GM21529 (cell line): ENCODE measurements at regions not wholly inside any gene's neighbourhood (a gene's known extent, or its start where the extent isn't known, plus 50 kb on each side); places are given as distances from the start of the nearest gene placed in this dataset.

Experiments used
- ATAC-seq: cut with Tn5 transposase; IDR thresholded peaks from one replicate; pipeline ENCODE4 v1.9.1; 2021; ENCODE audit not compliant: unreplicated experiment

- no peak for ATAC-seq
Measured at GRCh38 chr13:105207572-105208293, 1327.7 kb downstream of the EFNB2 start.

- ATAC-seq, result peak; percentile 88
Measured at GRCh38 chr13:105202354-105202753, 1333.1 kb downstream of the EFNB2 start.

DNA sequence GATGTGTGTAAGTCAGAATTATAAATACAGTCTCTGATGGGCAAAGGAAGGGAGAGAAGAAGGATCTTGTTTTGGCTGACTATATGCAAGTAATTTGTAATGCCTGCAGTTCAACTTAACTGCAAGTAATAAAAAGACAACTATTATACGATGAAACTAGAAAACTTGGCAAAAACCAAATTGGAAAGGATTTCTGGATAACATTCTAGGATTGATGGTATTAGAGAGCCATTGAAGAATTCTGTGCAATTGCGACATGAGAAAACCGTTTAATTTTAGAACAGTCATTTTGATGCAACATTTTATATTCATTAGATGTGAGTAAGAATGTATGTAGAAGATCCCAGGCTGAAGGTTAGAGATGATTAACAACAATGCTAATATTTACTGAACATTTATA lies 1334.1 kb downstream of the EFNB2 start:
- ATAC-seq, result no peak

GRCh38 chr13:105200181-105200580 lies 1335.3 kb downstream of the EFNB2 start:
- ATAC-seq, result no peak

- ATAC-seq, result no peak
Measured at GRCh38 chr13:105196052-105196451, 1339.4 kb downstream of the EFNB2 start.

DNA sequence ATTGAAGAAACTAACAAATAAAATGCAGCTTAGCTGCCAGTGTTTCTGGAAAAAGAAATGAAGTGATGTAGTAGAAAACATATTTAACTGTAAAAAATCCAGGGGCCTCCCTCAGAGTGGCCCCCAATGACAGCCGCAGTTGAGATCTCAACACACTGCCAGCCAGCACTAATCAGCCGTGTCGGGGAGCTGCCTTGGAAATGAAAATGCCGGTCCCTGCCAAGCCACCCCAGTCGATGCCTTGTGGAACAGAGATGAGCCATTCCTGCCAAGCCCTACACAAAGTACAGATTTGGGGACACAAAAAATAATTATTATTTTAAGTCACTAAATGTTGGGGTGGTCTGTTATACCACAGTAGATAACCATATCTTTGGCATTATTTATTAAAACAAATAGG lies 1342.4 kb downstream of the EFNB2 start:
- ATAC-seq, result no peak

DNA sequence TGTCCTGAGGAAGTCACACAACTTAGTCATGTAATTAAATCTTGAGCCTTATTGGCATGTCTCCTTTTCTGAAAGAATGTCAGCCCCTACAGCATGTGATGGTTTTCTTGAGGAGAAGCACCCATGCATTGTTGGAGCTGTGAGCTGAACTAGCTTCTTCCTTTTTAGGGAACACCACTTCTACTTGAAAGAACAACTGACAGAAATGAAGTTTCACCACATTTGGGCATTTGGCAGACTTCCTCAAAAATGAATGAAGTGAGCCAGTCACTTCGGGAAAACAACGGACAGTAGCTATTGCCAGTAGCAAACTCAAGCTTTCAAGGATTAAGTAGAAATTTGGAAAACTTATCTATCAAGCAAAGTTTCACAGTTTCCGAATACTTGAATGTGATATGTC lies 1351.3 kb downstream of the EFNB2 start:
- ATAC-seq, result no peak

GRCh38 chr13:105177265-105177900 lies 1358.1 kb downstream of the EFNB2 start:
- ATAC-seq, result peak; percentile 69

- ATAC-seq, result no peak
Measured at GRCh38 chr13:105170438-105170837, 1365.0 kb downstream of the EFNB2 start.

GRCh38 chr13:105168295-105168694 lies 1367.2 kb downstream of the EFNB2 start:
- no peak for ATAC-seq

- ATAC-seq, result no peak
Measured at GRCh38 chr13:105167385-105167784, 1368.1 kb downstream of the EFNB2 start.

DNA sequence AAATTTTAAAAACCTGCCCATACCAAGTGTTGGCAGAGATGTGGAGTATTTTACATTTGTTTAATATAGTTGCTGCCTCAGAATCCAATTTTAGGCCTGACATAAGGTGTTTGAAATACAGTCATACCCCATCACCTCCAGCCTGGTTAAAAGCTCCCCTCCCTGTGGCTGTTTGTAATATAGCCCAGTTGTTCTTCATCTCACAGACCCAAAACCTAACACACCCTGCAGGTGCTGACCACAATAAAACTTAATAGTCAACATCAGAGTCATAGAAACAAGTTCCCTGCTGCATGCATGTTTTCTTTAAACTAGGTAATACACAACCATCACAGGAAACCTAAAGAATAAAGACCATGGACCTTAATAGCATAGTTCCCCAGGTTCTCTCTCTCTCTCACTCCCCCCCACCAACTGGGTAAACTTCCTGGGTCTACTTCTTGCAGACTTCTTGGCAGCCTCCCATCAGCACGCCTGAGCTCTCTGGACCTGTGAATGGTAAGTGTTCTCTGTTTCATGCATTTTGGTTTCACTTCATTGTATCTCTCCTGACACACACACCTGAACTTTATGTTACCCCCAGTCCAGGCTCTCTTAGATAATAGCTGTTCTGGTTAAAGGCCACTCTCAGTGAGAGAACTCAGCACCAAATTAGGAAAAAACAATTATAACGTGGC lies 1369.9 kb downstream of the EFNB2 start:
- ATAC-seq, result peak; percentile 94

DNA sequence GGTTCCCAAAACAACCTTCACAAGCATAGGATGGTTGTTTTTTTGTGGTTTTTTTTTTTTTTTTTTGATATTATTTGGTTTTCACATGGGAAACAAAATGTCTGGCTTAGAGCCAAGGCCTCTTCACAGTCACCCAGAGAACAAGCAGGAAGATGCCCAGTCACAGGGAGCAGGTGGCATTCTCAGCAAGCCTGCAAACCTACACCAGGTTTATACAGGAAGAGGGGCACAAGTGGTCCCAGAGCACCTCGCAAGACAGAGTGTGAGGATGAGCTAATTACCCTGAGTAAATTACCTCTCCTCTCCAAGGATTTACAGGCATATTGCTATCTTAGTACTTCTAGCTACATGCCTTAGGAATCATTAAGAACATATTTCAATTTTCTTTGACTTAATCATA lies 1375.6 kb downstream of the EFNB2 start:
- no peak for ATAC-seq

DNA sequence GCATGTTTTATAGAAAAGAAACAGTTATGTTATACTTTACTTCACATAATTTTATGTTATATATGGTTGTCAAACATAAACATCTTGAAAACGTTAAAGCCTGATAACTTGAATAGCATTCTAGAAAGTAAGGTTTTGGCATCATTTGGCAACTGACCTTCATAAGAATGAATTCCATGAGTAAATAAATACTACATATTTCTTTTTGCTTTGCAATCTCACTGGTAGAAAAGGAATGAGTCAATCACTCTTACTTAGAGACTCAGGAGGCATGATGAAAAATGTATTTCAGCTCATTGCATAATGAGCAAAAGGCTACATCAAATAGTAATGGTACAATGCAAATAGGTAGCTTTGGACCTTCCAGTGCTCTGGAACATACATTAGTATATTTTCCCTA lies 1381.9 kb downstream of the EFNB2 start:
- no peak for ATAC-seq

DNA sequence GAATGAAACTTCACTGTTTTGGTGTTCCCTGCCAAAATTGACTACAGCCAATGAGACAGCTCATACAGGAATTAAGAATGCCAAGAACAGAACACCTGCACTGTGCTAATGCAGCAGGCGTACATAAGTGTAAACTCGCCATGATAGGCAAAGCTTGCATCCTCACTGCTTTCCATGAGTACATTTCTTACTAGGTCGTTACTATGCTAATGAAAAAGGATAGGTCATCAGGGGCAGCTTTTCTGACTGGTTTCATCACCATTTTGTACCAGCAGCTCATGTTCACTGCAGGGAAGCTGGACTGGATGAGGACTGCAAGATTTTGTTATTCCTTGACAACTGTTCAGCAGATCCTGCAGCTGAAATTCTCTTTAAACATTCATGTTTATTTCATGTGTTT lies 1383.8 kb downstream of the EFNB2 start:
- no peak for ATAC-seq

GRCh38 chr13:105147461-105147860 lies 1388.0 kb downstream of the EFNB2 start:
- ATAC-seq, result no peak

- ATAC-seq, result no peak
Measured at GRCh38 chr13:105144936-105145335, 1390.5 kb downstream of the EFNB2 start.

DNA sequence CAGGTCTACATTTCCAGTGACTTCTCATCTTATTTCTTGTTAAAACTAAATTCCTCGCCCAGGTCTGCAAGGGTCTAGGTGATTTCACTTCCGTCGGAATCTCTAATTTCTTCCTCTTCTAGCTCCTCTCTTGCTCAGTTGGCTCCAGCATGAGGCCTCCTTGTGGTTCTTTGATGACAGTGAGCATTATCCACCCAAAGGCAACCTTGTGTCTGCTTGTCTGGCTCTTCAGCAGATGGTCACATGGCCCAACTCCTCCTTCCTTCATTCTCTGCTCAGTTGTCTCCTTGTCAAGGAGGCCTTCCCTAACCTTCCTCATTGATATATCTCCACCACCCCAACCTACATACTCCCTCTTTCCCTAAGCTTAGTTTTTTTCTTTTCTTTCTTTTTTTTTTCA lies 1391.4 kb downstream of the EFNB2 start:
- no peak for ATAC-seq

- no peak for ATAC-seq
Measured at GRCh38 chr13:105142556-105142955, 1392.9 kb downstream of the EFNB2 start.

DNA sequence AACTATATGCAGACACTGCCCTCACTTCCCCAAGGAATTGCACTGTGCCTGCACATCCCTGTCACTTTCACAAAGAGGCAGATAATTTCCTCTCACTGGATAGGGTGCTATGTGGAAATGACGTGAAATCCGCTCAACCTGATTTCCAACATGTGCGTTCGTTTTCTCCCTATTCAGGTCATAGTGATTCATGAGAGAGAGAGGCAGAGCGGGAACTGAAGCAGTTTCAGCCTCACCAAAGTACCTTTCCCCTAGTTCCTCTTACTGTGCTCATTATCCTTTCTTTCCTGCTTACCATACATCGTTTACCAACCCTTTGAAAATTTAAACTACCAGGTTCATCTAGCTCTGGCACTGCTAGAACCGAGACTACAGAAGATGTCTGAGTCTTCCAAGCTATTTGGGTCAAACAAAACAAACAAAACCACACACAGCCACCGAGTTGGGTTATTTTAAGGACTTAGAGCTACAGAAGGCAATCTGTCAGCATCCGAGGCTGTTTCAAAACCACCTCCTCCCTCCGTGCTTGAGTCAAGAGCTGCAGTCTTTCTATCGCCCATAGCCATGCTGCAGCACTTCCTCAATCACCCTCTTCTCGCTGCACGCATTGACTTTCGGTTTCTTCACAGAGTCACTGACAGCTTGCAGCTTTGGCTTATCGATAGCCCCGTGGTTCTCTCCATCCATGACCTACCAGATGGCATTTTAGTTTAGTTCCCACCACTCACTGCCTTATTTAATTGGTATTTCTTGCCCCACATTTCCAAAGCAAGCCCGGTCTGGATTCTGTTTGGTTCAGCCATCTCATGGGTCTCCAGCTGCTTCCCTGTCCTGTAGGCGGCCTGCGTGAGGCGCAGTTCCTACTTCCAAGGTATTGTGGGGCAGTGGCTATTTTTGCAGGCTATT lies 1395.8 kb downstream of the EFNB2 start:
- peak; percentile 93 for ATAC-seq

DNA sequence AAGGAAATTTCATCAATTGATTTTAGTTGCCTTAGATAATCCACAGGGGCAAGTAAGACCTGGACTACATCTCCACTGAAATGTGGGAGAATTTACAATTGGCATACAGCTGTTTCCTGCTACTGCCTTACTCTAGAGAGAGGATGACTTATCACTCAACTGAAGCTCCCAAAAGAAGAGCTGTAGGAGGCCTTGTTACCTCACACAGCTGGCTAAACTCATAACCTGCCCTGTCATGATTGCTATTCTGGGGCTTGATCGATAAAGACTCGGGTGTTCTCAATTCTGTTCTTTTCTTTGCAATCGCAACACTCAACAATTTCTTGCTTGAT lies 1396.4 kb downstream of the EFNB2 start:
- peak; percentile 18 for ATAC-seq
